MCF 10A (cell line): ENCODE measurements at regions not wholly inside any gene's neighbourhood (a gene's known extent, or its start where the extent isn't known, plus 50 kb on each side); places are given as distances from the start of the nearest gene placed in this dataset.

Experiments
- BruUV-seq: library from RNA; stranded (reverse); fragments of 400-500 nt; replicated peaks from 2 replicates; lab custom pipeline; 2021; lab: Mats Ljungman, UMichigan
- CTCF ChIA-PET: fragments of 300-600 bp; sonication (Branson Sonifier 250); formaldehyde crosslinking; extraction: SDS; loops from one replicate; lab custom pipeline; 2021; ENCODE audit warnings: antibody characterized with exemption, inconsistent platforms; lab: Yijun Ruan, JAX
- POLR2A ChIA-PET: fragments of 300-600, 350-650 bp; sonication (Branson Sonifier 250); formaldehyde crosslinking; extraction: SDS; loops from one replicate; lab custom pipeline; 2020; ENCODE audit warnings: antibody characterized with exemption, inconsistent platforms; lab: Yijun Ruan, JAX
- DNase-seq: peaks from one replicate; pipeline ENCODE4 v3.0.0-alpha.2; 2018; ENCODE audit not compliant: unreplicated experiment
- H3K27ac Mint-ChIP-seq: one replicate; pipeline ENCODE4 v1.8.0; 2022; ENCODE audit warnings: mild to moderate bottlenecking, low read depth, mixed read lengths; ENCODE audit not compliant: unreplicated experiment
- H3K27me3 Mint-ChIP-seq: one replicate; pipeline ENCODE4 v1.8.0; 2022; ENCODE audit warnings: mixed read lengths; ENCODE audit not compliant: insufficient read depth, unreplicated experiment
- H3K36me3 Mint-ChIP-seq: one replicate; pipeline ENCODE4 v1.8.0; 2022; ENCODE audit warnings: mild to moderate bottlenecking, moderate library complexity, mixed read lengths; ENCODE audit not compliant: insufficient read depth, unreplicated experiment
- H3K4me1 Mint-ChIP-seq: one replicate; pipeline ENCODE4 v1.8.0; 2022; ENCODE audit warnings: mixed read lengths; ENCODE audit not compliant: insufficient read depth, unreplicated experiment
- H3K4me3 Mint-ChIP-seq: one replicate; pipeline ENCODE4 v1.8.0; 2022; ENCODE audit warnings: mild to moderate bottlenecking, moderate library complexity, mixed read lengths; ENCODE audit not compliant: unreplicated experiment
- H3K9me3 Mint-ChIP-seq: one replicate; pipeline ENCODE4 v1.8.0; 2022; ENCODE audit warnings: mixed read lengths; ENCODE audit not compliant: unreplicated experiment
- intact Hi-C: fragments of 100-400 bp; cut with micrococcal nuclease; formaldehyde crosslinking; loops from 2 replicates; pipeline ENCODE4 v1.14.1; 2022
- TF ChIP-seq, protein P1 (sequence below): fragments of 200-600 bp; IDR thresholded peaks from one replicate; pipeline ENCODE4 v1.8.0; 2022; ENCODE audit warnings: antibody characterized with exemption, mild to moderate bottlenecking; ENCODE audit not compliant: unreplicated experiment

DNA sequence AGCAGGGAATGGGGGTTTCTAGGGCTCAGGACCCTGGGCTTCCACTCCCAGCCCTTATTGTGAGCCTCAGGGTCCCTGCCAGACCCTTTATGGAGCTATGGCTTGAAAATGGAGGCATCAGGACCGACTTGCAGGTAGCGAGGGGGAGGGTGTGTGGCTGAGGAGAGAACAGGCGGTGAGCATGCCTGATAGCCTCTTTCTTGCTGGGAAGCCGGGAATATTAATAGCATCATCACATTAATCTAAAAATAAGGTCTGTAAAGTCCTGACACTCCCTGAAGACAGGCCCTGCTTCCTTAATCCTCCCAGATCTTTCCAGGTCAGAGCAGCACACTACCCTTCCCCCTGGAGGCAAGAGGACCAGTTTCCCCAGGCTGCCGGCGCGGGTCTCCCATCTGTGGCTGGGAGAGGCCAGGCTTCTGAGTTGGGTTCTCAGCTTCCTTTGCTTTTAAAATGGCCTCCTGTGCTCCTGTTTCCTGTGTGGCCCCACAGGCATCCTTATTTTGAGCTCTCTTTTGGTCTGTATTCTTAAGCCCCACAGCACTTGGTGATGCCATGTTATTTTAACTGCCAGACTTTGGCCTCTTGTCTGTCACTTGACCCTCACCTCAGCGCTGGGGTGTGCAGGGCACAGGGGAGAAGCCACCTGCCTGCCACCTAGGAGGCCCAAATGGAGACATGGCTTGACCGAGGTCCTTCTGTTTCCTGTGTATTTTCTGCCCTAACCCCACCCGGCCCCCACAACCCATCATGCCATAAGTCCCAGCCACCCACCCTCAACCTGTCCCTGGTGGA, 185.0 kb upstream of the TOPAZ1 start:
- POLR2A ChIA-PET = no interaction called here
- TF ChIP-seq, protein P1, sequence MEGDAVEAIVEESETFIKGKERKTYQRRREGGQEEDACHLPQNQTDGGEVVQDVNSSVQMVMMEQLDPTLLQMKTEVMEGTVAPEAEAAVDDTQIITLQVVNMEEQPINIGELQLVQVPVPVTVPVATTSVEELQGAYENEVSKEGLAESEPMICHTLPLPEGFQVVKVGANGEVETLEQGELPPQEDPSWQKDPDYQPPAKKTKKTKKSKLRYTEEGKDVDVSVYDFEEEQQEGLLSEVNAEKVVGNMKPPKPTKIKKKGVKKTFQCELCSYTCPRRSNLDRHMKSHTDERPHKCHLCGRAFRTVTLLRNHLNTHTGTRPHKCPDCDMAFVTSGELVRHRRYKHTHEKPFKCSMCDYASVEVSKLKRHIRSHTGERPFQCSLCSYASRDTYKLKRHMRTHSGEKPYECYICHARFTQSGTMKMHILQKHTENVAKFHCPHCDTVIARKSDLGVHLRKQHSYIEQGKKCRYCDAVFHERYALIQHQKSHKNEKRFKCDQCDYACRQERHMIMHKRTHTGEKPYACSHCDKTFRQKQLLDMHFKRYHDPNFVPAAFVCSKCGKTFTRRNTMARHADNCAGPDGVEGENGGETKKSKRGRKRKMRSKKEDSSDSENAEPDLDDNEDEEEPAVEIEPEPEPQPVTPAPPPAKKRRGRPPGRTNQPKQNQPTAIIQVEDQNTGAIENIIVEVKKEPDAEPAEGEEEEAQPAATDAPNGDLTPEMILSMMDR = no peak
- H3K27ac Mint-ChIP-seq = no peak overlapping the region
- DNase-seq = no peak
- peaks cover 9% of the 10 kb centered on the region for H3K4me1 Mint-ChIP-seq
- no peaks in the 10 kb centered on the region for H3K27me3 Mint-ChIP-seq
- H3K9me3 Mint-ChIP-seq = no peaks in the 10 kb centered on the region
- intact Hi-C loops = no loop called here
- no TSS peak for BruUV-seq
- CTCF ChIA-PET = no interaction called here
- H3K4me3 Mint-ChIP-seq = no peak overlapping the region
- no peaks in the 10 kb centered on the region for H3K36me3 Mint-ChIP-seq

DNA sequence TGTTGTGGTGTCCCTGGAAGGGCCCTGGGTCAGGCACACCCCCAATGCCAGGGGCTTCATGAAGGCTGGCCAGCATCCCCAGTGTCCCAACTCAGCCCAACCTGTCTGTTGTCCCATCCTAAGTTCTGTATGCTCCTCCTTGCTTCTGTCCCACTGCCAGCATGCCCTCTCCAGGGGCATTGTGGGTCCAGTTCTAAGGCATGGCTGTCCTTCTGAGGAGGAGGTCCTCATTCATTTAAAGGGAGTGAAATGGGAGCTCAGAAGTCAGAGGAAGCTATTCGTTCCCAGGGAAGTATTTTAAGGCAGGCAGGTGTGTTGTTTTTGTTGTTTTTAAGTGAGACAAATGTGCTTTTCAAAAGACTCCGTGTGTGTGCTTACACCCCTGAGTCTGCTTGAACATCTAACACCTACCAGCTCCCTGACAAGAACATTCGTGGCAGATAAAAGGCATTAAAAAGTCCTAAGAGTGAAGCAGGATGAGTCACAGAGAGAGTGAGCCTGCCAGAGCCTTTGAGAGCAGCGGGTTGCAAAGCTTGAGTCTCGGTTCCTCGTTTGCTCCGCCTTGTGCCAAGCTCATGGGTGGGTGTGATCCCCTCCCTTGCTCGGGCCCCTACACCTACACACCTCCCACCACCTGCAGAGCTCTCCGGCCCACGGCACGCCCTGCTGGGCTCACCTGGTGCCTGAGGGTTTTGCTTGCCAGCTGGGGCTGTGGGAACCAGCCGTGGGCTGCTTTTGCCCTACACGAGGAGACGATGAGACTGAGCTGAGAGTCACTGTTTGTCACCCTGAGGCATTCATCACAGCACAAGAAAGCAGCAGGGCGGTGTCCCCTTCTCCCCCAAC, 183.4 kb upstream of the TOPAZ1 start:
- H3K4me1 Mint-ChIP-seq = peaks cover 9% of the 10 kb centered on the region
- ChIA-PET POLR2A (interaction anchor here (0.5 to 1.3 kb wide), 4 partner anchors 113 to 525 kb away, joined by 3 read pairs; no protein-coding TSS in a partner anchor), CTCF (interaction anchor here (0.7 kb wide), 1 partner anchor 12 kb away, joined by 3 read pairs; no protein-coding TSS in a partner anchor)
- H3K9me3 Mint-ChIP-seq = no peaks in the 10 kb centered on the region
- BruUV-seq = no TSS peak
- no peaks in the 10 kb centered on the region for H3K36me3 Mint-ChIP-seq
- peak; percentile 72 for DNase-seq
- H3K27me3 Mint-ChIP-seq = no peaks in the 10 kb centered on the region
- TF ChIP-seq, protein P1 = no peak
- H3K27ac Mint-ChIP-seq = no peak overlapping the region
- peak overlapping the region; percentile 35 for H3K4me3 Mint-ChIP-seq
- intact Hi-C loops = no loop called here

DNA sequence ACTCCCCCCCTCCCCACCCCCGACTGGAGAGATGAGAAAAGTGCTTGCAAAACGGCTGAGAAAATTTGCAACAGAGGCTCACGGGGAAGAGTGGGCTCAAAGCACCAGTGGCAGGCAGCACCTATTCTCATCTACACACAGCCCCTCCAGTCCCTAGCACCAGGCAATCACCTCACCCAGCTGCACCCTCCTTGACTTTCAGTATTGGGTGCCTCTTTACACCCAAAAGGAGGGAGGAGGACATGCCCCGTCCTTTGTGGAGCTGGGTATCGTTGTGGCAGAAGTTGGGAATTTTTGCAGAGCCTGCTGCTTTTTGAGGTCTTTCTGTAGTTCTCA, 182.8 kb upstream of the TOPAZ1 start:
- BruUV-seq = no TSS peak
- TF ChIP-seq, protein P1 = no peak
- ChIA-PET CTCF (no interaction called here), POLR2A (interaction anchor here (0.7 to 1.3 kb wide), 2 partner anchors 138 to 526 kb away, joined by 3 read pairs; no protein-coding TSS in a partner anchor)
- Mint-ChIP-seq H3K4me3 (no peak overlapping the region), H3K27ac (no peak overlapping the region), H3K36me3 (no peaks in the 10 kb centered on the region), H3K9me3 (no peaks in the 10 kb centered on the region), H3K4me1 (peaks cover 9% of the 10 kb centered on the region), H3K27me3 (no peaks in the 10 kb centered on the region)
- intact Hi-C loops = no loop called here
- DNase-seq = no peak

- ChIA-PET CTCF (no interaction called here), POLR2A (no interaction called here)
- TF ChIP-seq, protein P1 = no peak
- no peaks in the 10 kb centered on the region for H3K9me3 Mint-ChIP-seq
- BruUV-seq = no TSS peak
- intact Hi-C loops = loop anchor here (10.0 kb wide), 1 partner anchor 185 kb away; no protein-coding TSS in a partner anchor
- no peak for DNase-seq
- H3K4me1 Mint-ChIP-seq = peaks cover 15% of the 10 kb centered on the region
- no peaks in the 10 kb centered on the region for H3K36me3 Mint-ChIP-seq
- H3K4me3 Mint-ChIP-seq = no peak overlapping the region
- no peaks in the 10 kb centered on the region for H3K27me3 Mint-ChIP-seq
- H3K27ac Mint-ChIP-seq = no peak overlapping the region
These were observed 181.5 kb upstream of the TOPAZ1 start for GRCh38 chr3:44060164-44060563.
